Type B pancreatic cell (in vitro differentiated cells): ENCODE measurements at regions not wholly inside any gene's neighbourhood (a gene's known extent, or its start where the extent isn't known, plus 50 kb on each side); places are given as distances from the start of the nearest gene placed in this dataset.

Experiments
- DNase-seq: peaks from one replicate; pipeline ENCODE4 v3.0.0; 2021; ENCODE audit warnings: mixed read lengths; ENCODE audit not compliant: unreplicated experiment; ENCODE audit errors: extremely low spot score
- H3K27ac Mint-ChIP-seq: 2 replicates; pipeline ENCODE4 v1.8.0; 2021; ENCODE audit warnings: mild to moderate bottlenecking, mixed read lengths
- H3K27me3 Mint-ChIP-seq: 2 replicates; pipeline ENCODE4 v1.8.0; 2021; ENCODE audit warnings: mixed read lengths
- H3K36me3 Mint-ChIP-seq: 2 replicates; pipeline ENCODE4 v1.8.0; 2021; ENCODE audit warnings: mixed read lengths
- H3K4me1 Mint-ChIP-seq: one replicate; pipeline ENCODE4 v1.8.0; 2021; ENCODE audit warnings: mixed read lengths; ENCODE audit not compliant: unreplicated experiment
- H3K4me3 Mint-ChIP-seq: 2 replicates; pipeline ENCODE4 v1.8.0; 2021; ENCODE audit warnings: mild to moderate bottlenecking, mixed read lengths
- H3K9me3 Mint-ChIP-seq: 2 replicates; pipeline ENCODE4 v1.8.0; 2021; ENCODE audit warnings: mixed read lengths
- TF ChIP-seq, protein P1 (sequence below): fragments of 200-600 bp; sonication (generic); conservative IDR thresholded peaks from 2 replicates; pipeline ENCODE4 v1.5.0; 2021; ENCODE audit warnings: antibody characterized with exemption, mild to moderate bottlenecking

- TF ChIP-seq, protein P1, sequence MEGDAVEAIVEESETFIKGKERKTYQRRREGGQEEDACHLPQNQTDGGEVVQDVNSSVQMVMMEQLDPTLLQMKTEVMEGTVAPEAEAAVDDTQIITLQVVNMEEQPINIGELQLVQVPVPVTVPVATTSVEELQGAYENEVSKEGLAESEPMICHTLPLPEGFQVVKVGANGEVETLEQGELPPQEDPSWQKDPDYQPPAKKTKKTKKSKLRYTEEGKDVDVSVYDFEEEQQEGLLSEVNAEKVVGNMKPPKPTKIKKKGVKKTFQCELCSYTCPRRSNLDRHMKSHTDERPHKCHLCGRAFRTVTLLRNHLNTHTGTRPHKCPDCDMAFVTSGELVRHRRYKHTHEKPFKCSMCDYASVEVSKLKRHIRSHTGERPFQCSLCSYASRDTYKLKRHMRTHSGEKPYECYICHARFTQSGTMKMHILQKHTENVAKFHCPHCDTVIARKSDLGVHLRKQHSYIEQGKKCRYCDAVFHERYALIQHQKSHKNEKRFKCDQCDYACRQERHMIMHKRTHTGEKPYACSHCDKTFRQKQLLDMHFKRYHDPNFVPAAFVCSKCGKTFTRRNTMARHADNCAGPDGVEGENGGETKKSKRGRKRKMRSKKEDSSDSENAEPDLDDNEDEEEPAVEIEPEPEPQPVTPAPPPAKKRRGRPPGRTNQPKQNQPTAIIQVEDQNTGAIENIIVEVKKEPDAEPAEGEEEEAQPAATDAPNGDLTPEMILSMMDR = no peak
- DNase-seq = no peak
- H3K27ac Mint-ChIP-seq = no peak overlapping the region
Measured at GRCh38 chr10:84004221-84004620, 135.1 kb upstream of the GHITM start.

DNA sequence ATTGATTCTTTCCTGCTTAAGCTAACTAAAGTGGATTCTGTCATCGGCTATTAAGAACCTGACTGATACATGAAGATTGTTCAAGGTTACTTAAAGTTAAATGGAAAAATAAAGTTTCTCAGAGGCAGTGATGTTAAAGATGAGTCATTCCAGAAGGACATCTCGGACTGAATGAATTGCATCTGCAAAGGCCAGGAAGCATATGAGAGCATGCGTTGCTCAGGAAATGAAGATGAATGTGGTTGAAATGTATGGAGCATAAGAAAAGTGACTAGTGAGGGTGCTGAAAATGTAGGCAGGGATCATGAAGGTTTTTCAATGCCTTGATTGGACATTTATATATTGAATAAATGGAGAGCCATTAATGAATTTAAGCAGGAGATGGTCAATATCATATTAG, 133.9 kb upstream of the GHITM start:
- DNase-seq = no peak
- TF ChIP-seq, protein P1 = no peak
- H3K4me1 Mint-ChIP-seq = no peaks in the 10 kb centered on the region
- peaks cover 11% of the 10 kb centered on the region for H3K27me3 Mint-ChIP-seq
- no peak overlapping the region for H3K27ac Mint-ChIP-seq
- no peaks in the 10 kb centered on the region for H3K9me3 Mint-ChIP-seq
- no peak overlapping the region for H3K4me3 Mint-ChIP-seq
- no peaks in the 10 kb centered on the region for H3K36me3 Mint-ChIP-seq

More at GRCh38 chr10:84004221-84004620, 135.1 kb upstream of the GHITM start:
- Mint-ChIP-seq H3K36me3 (no peaks in the 10 kb centered on the region), H3K27me3 (peaks cover 17% of the 10 kb centered on the region), H3K4me3 (no peak overlapping the region), H3K4me1 (no peaks in the 10 kb centered on the region), H3K9me3 (no peaks in the 10 kb centered on the region)

DNA sequence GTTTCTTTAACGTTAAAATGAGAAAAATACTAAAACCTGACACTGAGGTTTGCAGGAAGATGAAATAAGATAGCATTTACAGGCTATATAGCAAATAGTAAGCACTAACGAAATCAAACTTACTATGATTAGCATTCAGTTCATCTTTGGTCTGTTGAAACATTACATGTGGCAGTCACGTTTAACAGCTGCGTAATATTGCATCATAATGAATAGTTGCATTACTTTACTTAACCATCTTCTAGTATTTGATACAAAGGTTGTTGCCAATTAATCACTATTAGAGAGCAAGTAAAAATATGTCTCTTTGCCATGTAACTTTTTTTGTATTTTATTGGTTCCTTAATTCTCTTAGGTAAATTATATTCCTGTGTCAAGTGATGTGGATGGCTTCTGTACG, 131.8 kb upstream of the GHITM start:
- Mint-ChIP-seq H3K4me3 (no peak overlapping the region), H3K27ac (no peak overlapping the region), H3K9me3 (no peaks in the 10 kb centered on the region), H3K4me1 (no peaks in the 10 kb centered on the region), H3K27me3 (peaks cover 9% of the 10 kb centered on the region), H3K36me3 (no peaks in the 10 kb centered on the region)
- DNase-seq = no peak
- TF ChIP-seq, protein P1 = no peak

DNA sequence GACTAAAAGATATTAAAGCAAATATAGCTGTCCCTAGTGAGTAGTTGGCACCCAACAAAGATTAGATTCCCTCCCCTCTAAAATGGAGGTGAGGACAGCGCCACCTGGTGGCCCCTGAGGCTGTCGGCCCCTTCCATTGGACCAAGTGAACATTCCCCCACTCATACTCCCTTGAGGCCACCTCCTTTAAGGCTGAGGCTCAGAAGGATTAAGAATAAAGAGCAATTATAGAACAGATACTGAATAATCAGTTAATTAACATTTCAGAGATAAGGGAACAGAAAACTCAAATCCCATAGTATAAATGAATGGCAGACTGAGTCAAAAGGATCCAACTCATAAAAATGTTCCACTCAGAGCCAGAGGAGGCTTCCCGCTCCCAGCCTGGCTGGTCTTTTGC, 130.4 kb upstream of the GHITM start:
- Mint-ChIP-seq H3K9me3 (no peaks in the 10 kb centered on the region), H3K4me3 (no peak overlapping the region), H3K27ac (no peak overlapping the region), H3K4me1 (no peaks in the 10 kb centered on the region), H3K36me3 (no peaks in the 10 kb centered on the region), H3K27me3 (peaks cover 12% of the 10 kb centered on the region)
- TF ChIP-seq, protein P1 = peak; percentile 80
- DNase-seq = no peak

GRCh38 chr10:84012431-84012830, 126.9 kb upstream of the GHITM start:
- H3K27me3 Mint-ChIP-seq = peaks cover 8% of the 10 kb centered on the region
- DNase-seq = no peak
- no peaks in the 10 kb centered on the region for H3K4me1 Mint-ChIP-seq
- no peak overlapping the region for H3K4me3 Mint-ChIP-seq
- TF ChIP-seq, protein P1 = no peak
- no peak overlapping the region for H3K27ac Mint-ChIP-seq
- H3K9me3 Mint-ChIP-seq = no peaks in the 10 kb centered on the region
- no peaks in the 10 kb centered on the region for H3K36me3 Mint-ChIP-seq

GRCh38 chr10:84012831-84013458, 126.4 kb upstream of the GHITM start:
- Mint-ChIP-seq H3K4me3 (no peak overlapping the region), H3K27me3 (peaks cover 8% of the 10 kb centered on the region), H3K4me1 (no peaks in the 10 kb centered on the region), H3K9me3 (no peaks in the 10 kb centered on the region), H3K27ac (no peak overlapping the region), H3K36me3 (no peaks in the 10 kb centered on the region)
- DNase-seq = no peak
- TF ChIP-seq, protein P1 = no peak
